Heart right ventricle (tissue), 16 donors: ENCODE measurements at regions not wholly inside any gene's neighbourhood (a gene's known extent, or its start where the extent isn't known, plus 50 kb on each side); places are given as distances from the start of the nearest gene placed in this dataset.

ENCODE experiments used
- ATAC-seq, 8 donors: fragments of 200-7000 bp; cut with Tn5 transposase; one replicate each; pipeline ENCODE4 v1.9.1; 2020; ENCODE audit warnings: mild to moderate bottlenecking in 8 of 8, moderate library complexity in 8 of 8, moderate number of reproducible peaks in 1 of 8
- DNase-seq, 2 donors: peaks; one replicate each; pipeline ENCODE4 v3.0.0-alpha.2; 2020
- H3K27ac ChIP-seq, 10 donors: fragments of 200-600 bp; sonication (generic) in 2 of 10; one replicate each; pipeline versions ENCODE4 v1.5.0 to v1.8.0; 2020 to 2022; ENCODE audit warnings: mild to moderate bottlenecking in 3 of 10
- H3K27me3 ChIP-seq, 7 donors: fragments of 200-600 bp; one replicate each; pipeline ENCODE4 v1.8.0; 2021 to 2022; ENCODE audit warnings: mild to moderate bottlenecking in 2 of 7
- H3K36me3 ChIP-seq, 9 donors: fragments of 200-600 bp; sonication (generic) in 1 of 9; one replicate each; pipeline versions ENCODE4 v1.5.0 to v1.8.0; 2020 to 2022; ENCODE audit warnings: mild to moderate bottlenecking in 2 of 9
- H3K4me1 ChIP-seq, 9 donors: fragments of 200-600 bp; sonication (generic) in 1 of 9; one replicate each; pipeline versions ENCODE4 v1.5.0 to v1.8.0; 2020 to 2022; ENCODE audit warnings: mild to moderate bottlenecking in 4 of 9
- H3K4me3 ChIP-seq, 10 donors: fragments of 200-600 bp; sonication (generic) in 2 of 10; one replicate each; pipeline versions ENCODE4 v1.5.0 to v1.8.0; 2020 to 2022; ENCODE audit warnings: mild to moderate bottlenecking in 7 of 10, moderate library complexity in 2 of 10
- H3K9me3 ChIP-seq, 11 donors: fragments of 200-600 bp in 10 of 11; sonication (generic) in 2 of 11; one replicate each; pipeline versions ENCODE4 v1.5.0 to v1.8.0; 2013 to 2022; ENCODE audit warnings: mild to moderate bottlenecking in 2 of 11, control low read depth in 1 of 11, moderate library complexity in 1 of 11
- WGBS, 2 donors: extraction: QIAGEN DNeasy Blood & Tissue Kit; methylation state at CpG; one replicate each; pipeline ENCODE4 v1.1.7; 2013; ENCODE audit warnings: inconsistent platforms in 1 of 2; 5-methylcytosine and 5-hydroxymethylcytosine counted together
- intact Hi-C, 10 donors: fragments of 100-400 bp; cut with DNase I; formaldehyde crosslinking; loops; one replicate each; pipeline versions ENCODE4 v1.11.1 to v1.14.2; 2022
- TF ChIP-seq, protein P1 (sequence below), 9 donors: fragments of 200-600 bp; sonication (generic) in 2 of 9; IDR thresholded peaks; one replicate each; pipeline versions ENCODE4 v1.5.0 to v1.8.0; 2021 to 2022; ENCODE audit warnings: antibody characterized with exemption in 9 of 9, mild to moderate bottlenecking in 5 of 9, moderate library complexity in 1 of 9
- donor health status: Arrhythmogenic right ventricular cardiomyopathy.
- donor health status: ischemic (EF 13 %, LVEDD 7.1; RV severe dilation, severe dysfunction).
- donor health status: healthy with polysubstance abuse.
- donor health status: DM: no; HTN: yes; CAD: no.
- donor health status: DM: no; HTN: no; CAD: no.
- donor health status: ischemic (EF 25% LVEDD 6.9; RV normal size, moderate dysfunction).
- donor health status: ischemic (EF 25% LVEDD 5.7; RV mildly dilated, moderate dysfunction).
- donor health status: healthy.
- donor health status: DM: yes; HTN: yes; CAD: no.
- donor health status: Ischemic cardiomyopathy.
- donor health status: ischemic (EF 35%, LVEDD 5.7; RV mildly dilated, moderate dysfunction).
- donor health status: nonischemic (EF 11% LVEDD 7.7; RV severe dilation, severe dysfunction).
- donor health status: DM: yes; HTN: yes; CAD: no.
- donor health status: PGD.
- donor health status: ischemic (EF 29% LVEDD 5.4; RV normal size, mild dysfunction).
- donor health status: nonischemic (EF 23%, LVEDD 6.1; RV moderate dilation, normal function).

- Histone ChIP-seq H3K9me3 (peaks cover 0 to 20% (median 4%) of the 10 kb centered on the region in 11 donors), H3K4me1 (peaks cover 0 to 25% (median 9%) of the 10 kb centered on the region in 9 donors), H3K36me3 (no peaks in the 10 kb centered on the region), H3K27me3 (no peaks in the 10 kb centered on the region), H3K27ac (peak overlapping the region in 4 of 10 donors; percentile 8 to 43 (median 30)), H3K4me3 (peak overlapping the region in 1 of 10 donors; percentile 7)
- WGBS, 2 donors, result 27 to 30% methylated on average over 9 of the region's 9 CpGs
- DNase-seq, result no peak
- TF ChIP-seq, protein P1, sequence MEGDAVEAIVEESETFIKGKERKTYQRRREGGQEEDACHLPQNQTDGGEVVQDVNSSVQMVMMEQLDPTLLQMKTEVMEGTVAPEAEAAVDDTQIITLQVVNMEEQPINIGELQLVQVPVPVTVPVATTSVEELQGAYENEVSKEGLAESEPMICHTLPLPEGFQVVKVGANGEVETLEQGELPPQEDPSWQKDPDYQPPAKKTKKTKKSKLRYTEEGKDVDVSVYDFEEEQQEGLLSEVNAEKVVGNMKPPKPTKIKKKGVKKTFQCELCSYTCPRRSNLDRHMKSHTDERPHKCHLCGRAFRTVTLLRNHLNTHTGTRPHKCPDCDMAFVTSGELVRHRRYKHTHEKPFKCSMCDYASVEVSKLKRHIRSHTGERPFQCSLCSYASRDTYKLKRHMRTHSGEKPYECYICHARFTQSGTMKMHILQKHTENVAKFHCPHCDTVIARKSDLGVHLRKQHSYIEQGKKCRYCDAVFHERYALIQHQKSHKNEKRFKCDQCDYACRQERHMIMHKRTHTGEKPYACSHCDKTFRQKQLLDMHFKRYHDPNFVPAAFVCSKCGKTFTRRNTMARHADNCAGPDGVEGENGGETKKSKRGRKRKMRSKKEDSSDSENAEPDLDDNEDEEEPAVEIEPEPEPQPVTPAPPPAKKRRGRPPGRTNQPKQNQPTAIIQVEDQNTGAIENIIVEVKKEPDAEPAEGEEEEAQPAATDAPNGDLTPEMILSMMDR (IDR thresholded peaks at IDR 0.05), result no peak
- peak in 6 of 8 donors; percentile 53 to 83 (median 66) for ATAC-seq
- intact Hi-C loops, result no loop called here
Observed at GRCh38 chr21:34215911-34216717, 142.7 kb downstream of the MRPS6 start.

- intact Hi-C loops, result no loop called here
- WGBS, 2 donors, result 16 to 18% methylated on average over 2 of the region's 2 CpGs
- ATAC-seq (no peak), DNase-seq (no peak)
- H3K27ac ChIP-seq, result peak overlapping the region in 1 of 10 donors; percentile 8
- H3K36me3 ChIP-seq, result no peaks in the 10 kb centered on the region
- H3K27me3 ChIP-seq, result no peaks in the 10 kb centered on the region
- H3K4me1 ChIP-seq, result peaks cover 0 to 25% (median 9%) of the 10 kb centered on the region in 9 donors
- no peak overlapping the region for H3K4me3 ChIP-seq
- peaks cover 0 to 20% (median 4%) of the 10 kb centered on the region in 11 donors for H3K9me3 ChIP-seq
- TF ChIP-seq, protein P1 (IDR thresholded peaks at IDR 0.05), result no peak
Observed at GRCh38 chr21:34216718-34217032, 143.3 kb downstream of the MRPS6 start.

GRCh38 chr21:34217263-34217662, 143.9 kb downstream of the MRPS6 start:
- ATAC-seq (no peak), DNase-seq (no peak)
- 96 to 97% methylated on average over 3 of the region's 3 CpGs for WGBS, 2 donors
- no peak overlapping the region for H3K27ac ChIP-seq
- intact Hi-C loops, result no loop called here
- H3K9me3 ChIP-seq, result peaks cover 0 to 20% (median 4%) of the 10 kb centered on the region in 11 donors
- TF ChIP-seq, protein P1 (IDR thresholded peaks at IDR 0.05), result no peak
- H3K36me3 ChIP-seq, result no peaks in the 10 kb centered on the region
- H3K27me3 ChIP-seq, result no peaks in the 10 kb centered on the region
- H3K4me1 ChIP-seq, result peaks cover 0 to 25% (median 9%) of the 10 kb centered on the region in 9 donors
- H3K4me3 ChIP-seq, result no peak overlapping the region

GRCh38 chr21:34219334-34220060, 144.3 kb upstream of the KCNE2 start:
- Histone ChIP-seq H3K36me3 (no peaks in the 10 kb centered on the region), H3K4me1 (peaks cover 0 to 25% (median 9%) of the 10 kb centered on the region in 9 donors), H3K27ac (no peak overlapping the region), H3K27me3 (no peaks in the 10 kb centered on the region), H3K4me3 (no peak overlapping the region), H3K9me3 (peaks cover 0 to 8% (median 0%) of the 10 kb centered on the region in 11 donors)
- TF ChIP-seq, protein P1 (IDR thresholded peaks at IDR 0.05), result no peak
- 87 to 88% methylated on average over 4 of the region's 4 CpGs for WGBS, 2 donors
- ATAC-seq, result no peak
- no peak for DNase-seq
- intact Hi-C loops, result no loop called here
